ENCODE measurements at regions not wholly inside any gene's neighbourhood (a gene's known extent, or its start where the extent isn't known, plus 50 kb on each side); places are given as distances from the start of the nearest gene placed in this dataset.

GRCh38 chr20:24165301-24166122, 176.9 kb upstream of the GGTLC1 start:
- DNase-seq: no peak

GRCh38 chr20:24164360-24164759, 175.8 kb upstream of the GGTLC1 start:
- DNase-seq: no peak

GRCh38 chr20:24163506-24163905, 174.9 kb upstream of the GGTLC1 start:
- no peak for DNase-seq

- DNase-seq: peak; percentile 35
Measured at GRCh38 chr20:24160563-24161281, 172.1 kb upstream of the GGTLC1 start.

- no peak for DNase-seq
Measured at GRCh38 chr20:24158281-24158680, 169.7 kb upstream of the GGTLC1 start.

GRCh38 chr20:24157213-24157612, 168.6 kb upstream of the GGTLC1 start:
- no peak for DNase-seq

- DNase-seq: no peak
Measured at GRCh38 chr20:24153101-24154040, 164.8 kb upstream of the GGTLC1 start.

GRCh38 chr20:24151621-24152294, 163.2 kb upstream of the GGTLC1 start:
- DNase-seq: no peak

GRCh38 chr20:24150406-24150805, 161.8 kb upstream of the GGTLC1 start:
- DNase-seq: no peak

GRCh38 chr20:24149881-24150307, 161.3 kb upstream of the GGTLC1 start:
- DNase-seq: no peak

GRCh38 chr20:24149175-24149574, 160.6 kb upstream of the GGTLC1 start:
- no peak for DNase-seq

- DNase-seq: no peak
Measured at GRCh38 chr20:24148372-24148771, 159.8 kb upstream of the GGTLC1 start.

- no peak for DNase-seq
Measured at GRCh38 chr20:24147961-24148360, 159.4 kb upstream of the GGTLC1 start.

GRCh38 chr20:24147479-24147878, 158.9 kb upstream of the GGTLC1 start:
- no peak for DNase-seq

- no peak for DNase-seq
Measured at GRCh38 chr20:24146231-24146634, 157.7 kb upstream of the GGTLC1 start.

GRCh38 chr20:24144371-24144770, 155.8 kb upstream of the GGTLC1 start:
- DNase-seq: no peak

- no peak for DNase-seq
Measured at GRCh38 chr20:24141111-24141510, 152.5 kb upstream of the GGTLC1 start.

- DNase-seq: no peak
Measured at GRCh38 chr20:24139846-24140245, 151.3 kb upstream of the GGTLC1 start.

- no peak for DNase-seq
Measured at GRCh38 chr20:24138951-24139350, 150.4 kb upstream of the GGTLC1 start.

GRCh38 chr20:24138196-24138857, 149.7 kb upstream of the GGTLC1 start:
- no peak for DNase-seq

GRCh38 chr20:24136659-24137246, 148.2 kb upstream of the GGTLC1 start:
- no peak for DNase-seq

GRCh38 chr20:24135781-24136180, 147.2 kb upstream of the GGTLC1 start:
- no peak for DNase-seq
